GM12878 (cell line): ENCODE measurements at regions not wholly inside any gene's neighbourhood (a gene's known extent, or its start where the extent isn't known, plus 50 kb on each side); places are given as distances from the start of the nearest gene placed in this dataset.
A peak's percentile ranks its signal among the peaks of the same experiment; 100 is the strongest.

Source experiments
- EGR1 ChIP-seq, 2 experiments: IDR thresholded peaks; 1 replicate in 1 of 2; 2 replicates in 1 of 2; pipeline ENCODE4 v1.6.1; 2011 to 2012; ENCODE audit warnings: low read depth in 2 of 2, low read length in 2 of 2, borderline replicate concordance in 1 of 2, mild to moderate bottlenecking in 1 of 2, moderate library complexity in 1 of 2
- EZH2 ChIP-seq: IDR thresholded peaks from 2 replicates; pipeline ENCODE4 v1.6.1; 2012; ENCODE audit warnings: low read depth, mild to moderate bottlenecking, control low read depth, inconsistent platforms, low read length, borderline replicate concordance; ENCODE audit not compliant: control insufficient read depth
- GABPA ChIP-seq: IDR thresholded peaks from 2 replicates; pipeline ENCODE4 v1.6.1; 2014; ENCODE audit warnings: antibody characterized with exemption, low read depth, mild to moderate bottlenecking, inconsistent platforms
- NBN ChIP-seq: fragments of 450-650 bp; IDR thresholded peaks from 2 replicates; pipeline ENCODE4 v1.6.1; 2016
- PAX5 ChIP-seq: IDR thresholded peaks from 2 replicates; pipeline ENCODE4 v1.6.1; 2011; ENCODE audit warnings: low read depth, low read length, borderline replicate concordance
- POLR2AphosphoS2 ChIP-seq: IDR thresholded peaks from 2 replicates; pipeline ENCODE4 v1.6.1; 2011; ENCODE audit warnings: low read depth, mild to moderate bottlenecking, low read length, improper control_type of control experiment, moderate library complexity
- RUNX3 ChIP-seq: IDR thresholded peaks from 2 replicates; pipeline ENCODE4 v1.6.1; 2012; ENCODE audit warnings: low read length, inconsistent platforms
- SIN3A ChIP-seq: IDR thresholded peaks from 2 replicates; pipeline ENCODE4 v1.6.1; 2012; ENCODE audit warnings: low read depth, low read length, improper control_type of control experiment
- SREBF2 ChIP-seq: IDR thresholded peaks from 2 replicates; pipeline ENCODE4 v1.6.1; 2012; ENCODE audit warnings: mild to moderate bottlenecking, low read length
- TARDBP ChIP-seq: IDR thresholded peaks from 2 replicates; pipeline ENCODE4 v1.6.1; 2016; ENCODE audit warnings: borderline replicate concordance
- YY1 ChIP-seq: IDR thresholded peaks from 2 replicates; pipeline ENCODE4 v1.6.1; 2011; ENCODE audit warnings: low read depth, mild to moderate bottlenecking, low read length
- TF ChIP-seq, protein P1 (sequence below): IDR thresholded peaks from 2 replicates; pipeline ENCODE4 v1.6.1; 2012; ENCODE audit warnings: improper control_type of control experiment, low read depth, low read length; ENCODE audit not compliant: insufficient replicate concordance
- TF ChIP-seq, protein P2 (sequence below): IDR thresholded peaks from 2 replicates; pipeline ENCODE4 v1.6.1; 2012; ENCODE audit warnings: low read depth, low read length, improper control_type of control experiment
- TF ChIP-seq, protein P3 (sequence below): fragments of 450-650 bp; formaldehyde crosslinking; IDR thresholded peaks from 2 replicates; pipeline ENCODE4 v1.4.0; 2020; ENCODE audit warnings: mild to moderate bottlenecking, moderate library complexity
- TF ChIP-seq, protein P4 (sequence below): IDR thresholded peaks from 2 replicates; pipeline ENCODE4 v1.6.1; 2011; ENCODE audit warnings: borderline replicate concordance, low read depth, mild to moderate bottlenecking, moderate library complexity, low read length; ENCODE audit not compliant: insufficient read depth, poor library complexity, severe bottlenecking
- TF ChIP-seq, protein P5 (sequence below): IDR thresholded peaks from 2 replicates; pipeline ENCODE4 v1.6.1; 2012; ENCODE audit warnings: mild to moderate bottlenecking, low read depth, low read length

DNA sequence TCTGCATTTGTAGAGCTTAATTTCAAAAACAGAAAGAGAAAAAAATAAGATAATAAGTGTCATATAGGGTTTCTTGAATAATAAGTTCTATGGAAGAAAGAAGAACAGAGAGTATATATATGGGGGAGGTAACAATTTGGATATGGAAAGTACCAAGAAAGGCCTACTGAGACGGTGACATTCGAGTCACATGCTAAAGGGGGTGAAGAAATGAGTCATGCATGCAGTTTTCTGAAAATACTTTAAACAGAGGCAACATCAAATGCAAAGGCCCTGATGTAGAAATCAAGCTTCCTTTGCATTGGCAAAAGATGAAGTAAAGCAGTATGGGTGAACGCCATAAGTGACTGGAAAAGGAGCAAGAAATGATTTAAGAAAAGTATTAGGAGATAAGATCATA lies 371.6 kb upstream of the ZNF385D start (continued):
- TF ChIP-seq, protein P1, sequence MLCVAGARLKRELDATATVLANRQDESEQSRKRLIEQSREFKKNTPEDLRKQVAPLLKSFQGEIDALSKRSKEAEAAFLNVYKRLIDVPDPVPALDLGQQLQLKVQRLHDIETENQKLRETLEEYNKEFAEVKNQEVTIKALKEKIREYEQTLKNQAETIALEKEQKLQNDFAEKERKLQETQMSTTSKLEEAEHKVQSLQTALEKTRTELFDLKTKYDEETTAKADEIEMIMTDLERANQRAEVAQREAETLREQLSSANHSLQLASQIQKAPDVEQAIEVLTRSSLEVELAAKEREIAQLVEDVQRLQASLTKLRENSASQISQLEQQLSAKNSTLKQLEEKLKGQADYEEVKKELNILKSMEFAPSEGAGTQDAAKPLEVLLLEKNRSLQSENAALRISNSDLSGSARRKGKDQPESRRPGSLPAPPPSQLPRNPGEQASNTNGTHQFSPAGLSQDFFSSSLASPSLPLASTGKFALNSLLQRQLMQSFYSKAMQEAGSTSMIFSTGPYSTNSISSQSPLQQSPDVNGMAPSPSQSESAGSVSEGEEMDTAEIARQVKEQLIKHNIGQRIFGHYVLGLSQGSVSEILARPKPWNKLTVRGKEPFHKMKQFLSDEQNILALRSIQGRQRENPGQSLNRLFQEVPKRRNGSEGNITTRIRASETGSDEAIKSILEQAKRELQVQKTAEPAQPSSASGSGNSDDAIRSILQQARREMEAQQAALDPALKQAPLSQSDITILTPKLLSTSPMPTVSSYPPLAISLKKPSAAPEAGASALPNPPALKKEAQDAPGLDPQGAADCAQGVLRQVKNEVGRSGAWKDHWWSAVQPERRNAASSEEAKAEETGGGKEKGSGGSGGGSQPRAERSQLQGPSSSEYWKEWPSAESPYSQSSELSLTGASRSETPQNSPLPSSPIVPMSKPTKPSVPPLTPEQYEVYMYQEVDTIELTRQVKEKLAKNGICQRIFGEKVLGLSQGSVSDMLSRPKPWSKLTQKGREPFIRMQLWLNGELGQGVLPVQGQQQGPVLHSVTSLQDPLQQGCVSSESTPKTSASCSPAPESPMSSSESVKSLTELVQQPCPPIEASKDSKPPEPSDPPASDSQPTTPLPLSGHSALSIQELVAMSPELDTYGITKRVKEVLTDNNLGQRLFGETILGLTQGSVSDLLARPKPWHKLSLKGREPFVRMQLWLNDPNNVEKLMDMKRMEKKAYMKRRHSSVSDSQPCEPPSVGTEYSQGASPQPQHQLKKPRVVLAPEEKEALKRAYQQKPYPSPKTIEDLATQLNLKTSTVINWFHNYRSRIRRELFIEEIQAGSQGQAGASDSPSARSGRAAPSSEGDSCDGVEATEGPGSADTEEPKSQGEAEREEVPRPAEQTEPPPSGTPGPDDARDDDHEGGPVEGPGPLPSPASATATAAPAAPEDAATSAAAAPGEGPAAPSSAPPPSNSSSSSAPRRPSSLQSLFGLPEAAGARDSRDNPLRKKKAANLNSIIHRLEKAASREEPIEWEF = no peak
- TF ChIP-seq, protein P2, sequence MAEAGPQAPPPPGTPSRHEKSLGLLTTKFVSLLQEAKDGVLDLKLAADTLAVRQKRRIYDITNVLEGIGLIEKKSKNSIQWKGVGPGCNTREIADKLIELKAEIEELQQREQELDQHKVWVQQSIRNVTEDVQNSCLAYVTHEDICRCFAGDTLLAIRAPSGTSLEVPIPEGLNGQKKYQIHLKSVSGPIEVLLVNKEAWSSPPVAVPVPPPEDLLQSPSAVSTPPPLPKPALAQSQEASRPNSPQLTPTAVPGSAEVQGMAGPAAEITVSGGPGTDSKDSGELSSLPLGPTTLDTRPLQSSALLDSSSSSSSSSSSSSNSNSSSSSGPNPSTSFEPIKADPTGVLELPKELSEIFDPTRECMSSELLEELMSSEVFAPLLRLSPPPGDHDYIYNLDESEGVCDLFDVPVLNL = no peak
- TF ChIP-seq POLR2AphosphoS2 (no peak), SIN3A (no peak), PAX5 (no peak), GABPA (no peak), EGR1 (IDR thresholded peaks at IDR 0.05; ENCODE audit: borderline replicate concordance in 1 of 2, low read depth in 2 of 2, low read length in 2 of 2) (no peak), EZH2 (no peak), TARDBP (no peak), NBN (peak; percentile 27; the same call in 1 of the 2 replicates), YY1 (no peak), RUNX3 (no peak), SREBF2 (no peak)
- TF ChIP-seq, protein P3, sequence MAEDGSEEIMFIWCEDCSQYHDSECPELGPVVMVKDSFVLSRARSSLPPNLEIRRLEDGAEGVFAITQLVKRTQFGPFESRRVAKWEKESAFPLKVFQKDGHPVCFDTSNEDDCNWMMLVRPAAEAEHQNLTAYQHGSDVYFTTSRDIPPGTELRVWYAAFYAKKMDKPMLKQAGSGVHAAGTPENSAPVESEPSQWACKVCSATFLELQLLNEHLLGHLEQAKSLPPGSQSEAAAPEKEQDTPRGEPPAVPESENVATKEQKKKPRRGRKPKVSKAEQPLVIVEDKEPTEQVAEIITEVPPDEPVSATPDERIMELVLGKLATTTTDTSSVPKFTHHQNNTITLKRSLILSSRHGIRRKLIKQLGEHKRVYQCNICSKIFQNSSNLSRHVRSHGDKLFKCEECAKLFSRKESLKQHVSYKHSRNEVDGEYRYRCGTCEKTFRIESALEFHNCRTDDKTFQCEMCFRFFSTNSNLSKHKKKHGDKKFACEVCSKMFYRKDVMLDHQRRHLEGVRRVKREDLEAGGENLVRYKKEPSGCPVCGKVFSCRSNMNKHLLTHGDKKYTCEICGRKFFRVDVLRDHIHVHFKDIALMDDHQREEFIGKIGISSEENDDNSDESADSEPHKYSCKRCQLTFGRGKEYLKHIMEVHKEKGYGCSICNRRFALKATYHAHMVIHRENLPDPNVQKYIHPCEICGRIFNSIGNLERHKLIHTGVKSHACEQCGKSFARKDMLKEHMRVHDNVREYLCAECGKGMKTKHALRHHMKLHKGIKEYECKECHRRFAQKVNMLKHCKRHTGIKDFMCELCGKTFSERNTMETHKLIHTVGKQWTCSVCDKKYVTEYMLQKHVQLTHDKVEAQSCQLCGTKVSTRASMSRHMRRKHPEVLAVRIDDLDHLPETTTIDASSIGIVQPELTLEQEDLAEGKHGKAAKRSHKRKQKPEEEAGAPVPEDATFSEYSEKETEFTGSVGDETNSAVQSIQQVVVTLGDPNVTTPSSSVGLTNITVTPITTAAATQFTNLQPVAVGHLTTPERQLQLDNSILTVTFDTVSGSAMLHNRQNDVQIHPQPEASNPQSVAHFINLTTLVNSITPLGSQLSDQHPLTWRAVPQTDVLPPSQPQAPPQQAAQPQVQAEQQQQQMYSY (CRISPR knock-in tag) = no peak
- TF ChIP-seq, protein P4, sequence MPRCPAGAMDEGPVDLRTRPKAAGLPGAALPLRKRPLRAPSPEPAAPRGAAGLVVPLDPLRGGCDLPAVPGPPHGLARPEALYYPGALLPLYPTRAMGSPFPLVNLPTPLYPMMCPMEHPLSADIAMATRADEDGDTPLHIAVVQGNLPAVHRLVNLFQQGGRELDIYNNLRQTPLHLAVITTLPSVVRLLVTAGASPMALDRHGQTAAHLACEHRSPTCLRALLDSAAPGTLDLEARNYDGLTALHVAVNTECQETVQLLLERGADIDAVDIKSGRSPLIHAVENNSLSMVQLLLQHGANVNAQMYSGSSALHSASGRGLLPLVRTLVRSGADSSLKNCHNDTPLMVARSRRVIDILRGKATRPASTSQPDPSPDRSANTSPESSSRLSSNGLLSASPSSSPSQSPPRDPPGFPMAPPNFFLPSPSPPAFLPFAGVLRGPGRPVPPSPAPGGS = no peak
- TF ChIP-seq, protein P5, sequence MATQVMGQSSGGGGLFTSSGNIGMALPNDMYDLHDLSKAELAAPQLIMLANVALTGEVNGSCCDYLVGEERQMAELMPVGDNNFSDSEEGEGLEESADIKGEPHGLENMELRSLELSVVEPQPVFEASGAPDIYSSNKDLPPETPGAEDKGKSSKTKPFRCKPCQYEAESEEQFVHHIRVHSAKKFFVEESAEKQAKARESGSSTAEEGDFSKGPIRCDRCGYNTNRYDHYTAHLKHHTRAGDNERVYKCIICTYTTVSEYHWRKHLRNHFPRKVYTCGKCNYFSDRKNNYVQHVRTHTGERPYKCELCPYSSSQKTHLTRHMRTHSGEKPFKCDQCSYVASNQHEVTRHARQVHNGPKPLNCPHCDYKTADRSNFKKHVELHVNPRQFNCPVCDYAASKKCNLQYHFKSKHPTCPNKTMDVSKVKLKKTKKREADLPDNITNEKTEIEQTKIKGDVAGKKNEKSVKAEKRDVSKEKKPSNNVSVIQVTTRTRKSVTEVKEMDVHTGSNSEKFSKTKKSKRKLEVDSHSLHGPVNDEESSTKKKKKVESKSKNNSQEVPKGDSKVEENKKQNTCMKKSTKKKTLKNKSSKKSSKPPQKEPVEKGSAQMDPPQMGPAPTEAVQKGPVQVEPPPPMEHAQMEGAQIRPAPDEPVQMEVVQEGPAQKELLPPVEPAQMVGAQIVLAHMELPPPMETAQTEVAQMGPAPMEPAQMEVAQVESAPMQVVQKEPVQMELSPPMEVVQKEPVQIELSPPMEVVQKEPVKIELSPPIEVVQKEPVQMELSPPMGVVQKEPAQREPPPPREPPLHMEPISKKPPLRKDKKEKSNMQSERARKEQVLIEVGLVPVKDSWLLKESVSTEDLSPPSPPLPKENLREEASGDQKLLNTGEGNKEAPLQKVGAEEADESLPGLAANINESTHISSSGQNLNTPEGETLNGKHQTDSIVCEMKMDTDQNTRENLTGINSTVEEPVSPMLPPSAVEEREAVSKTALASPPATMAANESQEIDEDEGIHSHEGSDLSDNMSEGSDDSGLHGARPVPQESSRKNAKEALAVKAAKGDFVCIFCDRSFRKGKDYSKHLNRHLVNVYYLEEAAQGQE = no peak
